Astrocyte of the spinal cord (primary cell): ENCODE measurements at regions not wholly inside any gene's neighbourhood (a gene's known extent, or its start where the extent isn't known, plus 50 kb on each side); places are given as distances from the start of the nearest gene placed in this dataset.

Experiments
- DNase-seq: peaks from one replicate; pipeline ENCODE4 v3.0.0; 2011; ENCODE audit warnings: low read depth, low spot score
- H3K4me3 ChIP-seq: 2 replicates; pipeline ENCODE4 v1.5.1; 2011; ENCODE audit warnings: low read depth, mild to moderate bottlenecking, low read length, moderate library complexity
- CTCF ChIP-seq: IDR thresholded peaks from 2 replicates; pipeline ENCODE4 v1.5.1; 2012; ENCODE audit warnings: low read depth, mild to moderate bottlenecking, low read length, inconsistent platforms
- in situ Hi-C: cut with HindIII; loops from 2 replicates; pipeline ENCODE4 v1.10.0; 2017; ENCODE audit warnings: low sequenced_read_pairs

GRCh38 chr3:124516333-124516732 is 213.9 kb upstream of the UMPS start:
- H3K4me3 ChIP-seq: no peak overlapping the region
- in situ Hi-C loops: no loop called here
- no peak for TF ChIP-seq CTCF
- no peak for DNase-seq

GRCh38 chr3:124517306-124517705 is 212.9 kb upstream of the UMPS start:
- in situ Hi-C loops: no loop called here
- DNase-seq: no peak
- TF ChIP-seq CTCF: no peak
- H3K4me3 ChIP-seq: no peak overlapping the region

GRCh38 chr3:124518350-124518749 is 211.9 kb upstream of the UMPS start:
- DNase-seq: no peak
- in situ Hi-C loops: no loop called here
- TF ChIP-seq CTCF: no peak
- H3K4me3 ChIP-seq: no peak overlapping the region

- no peak for TF ChIP-seq CTCF
- in situ Hi-C loops: no loop called here
- H3K4me3 ChIP-seq: no peak overlapping the region
- no peak for DNase-seq
Measured at GRCh38 chr3:124519591-124520194, 210.6 kb upstream of the UMPS start.

- no peak for TF ChIP-seq CTCF
- in situ Hi-C loops: no loop called here
- H3K4me3 ChIP-seq: no peak overlapping the region
- no peak for DNase-seq
Measured at GRCh38 chr3:124520970-124521369, 209.3 kb upstream of the UMPS start.

- no peak overlapping the region for H3K4me3 ChIP-seq
- no peak for TF ChIP-seq CTCF
- in situ Hi-C loops: no loop called here
- no peak for DNase-seq
Measured at GRCh38 chr3:124522082-124522625, 208.1 kb upstream of the UMPS start.

- no peak overlapping the region for H3K4me3 ChIP-seq
- peak; percentile 12 for TF ChIP-seq CTCF
- in situ Hi-C loops: no loop called here
- no peak for DNase-seq
Measured at GRCh38 chr3:124526601-124527000, 203.7 kb upstream of the UMPS start.
